VCaP (cell line): ENCODE measurements at regions not wholly inside any gene's neighbourhood (a gene's known extent, or its start where the extent isn't known, plus 50 kb on each side); places are given as distances from the start of the nearest gene placed in this dataset.

Experiments used
- H3K27ac ChIP-seq: fragments of 450-650 bp; 2 replicates; pipeline ENCODE4 v1.5.1; 2017
- CTCF ChIP-seq: fragments of 450-650 bp; conservative IDR thresholded peaks from 2 replicates; pipeline ENCODE4 v1.5.1; 2017; ENCODE audit warnings: mild to moderate bottlenecking, moderate library complexity

- no peak for TF ChIP-seq CTCF
- H3K27ac ChIP-seq: no peak overlapping the region
Observed at GRCh38 chr9:602716-603115, 238.8 kb upstream of the DMRT1 start.

- no peak overlapping the region for H3K27ac ChIP-seq
- TF ChIP-seq CTCF: no peak
Observed at GRCh38 chr9:603126-603525, 238.4 kb upstream of the DMRT1 start.

GRCh38 chr9:607417-607816 lies 234.1 kb upstream of the DMRT1 start:
- no peak for TF ChIP-seq CTCF
- H3K27ac ChIP-seq: no peak overlapping the region

GRCh38 chr9:613771-614347 lies 227.6 kb upstream of the DMRT1 start:
- TF ChIP-seq CTCF: peak; percentile 93
- H3K27ac ChIP-seq: peak overlapping the region; percentile 10; the same call in 1 of the 2 replicates

- H3K27ac ChIP-seq: peak overlapping the region; percentile 10; the same call in 1 of the 2 replicates
- no peak for TF ChIP-seq CTCF
Observed at GRCh38 chr9:614431-614830, 227.1 kb upstream of the DMRT1 start.

GRCh38 chr9:615756-616155 lies 225.7 kb upstream of the DMRT1 start:
- no peak for TF ChIP-seq CTCF

GRCh38 chr9:616694-617093 lies 224.8 kb upstream of the DMRT1 start:
- H3K27ac ChIP-seq: no peak overlapping the region
- no peak for TF ChIP-seq CTCF

More at GRCh38 chr9:615756-616155, 225.7 kb upstream of the DMRT1 start:
- H3K27ac ChIP-seq: no peak overlapping the region
